DOHH2 (cell line): ENCODE measurements at regions not wholly inside any gene's neighbourhood (a gene's known extent, or its start where the extent isn't known, plus 50 kb on each side); places are given as distances from the start of the nearest gene placed in this dataset.

Experiments used
- H3F3A ChIP-seq: fragments of 200-600 bp; sonication (generic), shearing (Covaris generic); 2 replicates; pipeline ENCODE4 v1.6.0; 2016; ENCODE audit warnings: antibody characterized with exemption, mild to moderate bottlenecking; ENCODE audit not compliant: control insufficient read depth, insufficient read depth
- H3K27ac ChIP-seq: fragments of 200-600 bp; sonication (generic); 2 replicates; pipeline ENCODE4 v1.5.1; 2014; ENCODE audit warnings: low read depth, mild to moderate bottlenecking, low read length, moderate library complexity
- H3K27me3 ChIP-seq: fragments of 200-600 bp; sonication (generic); 2 replicates; pipeline ENCODE4 v1.6.1; 2014; ENCODE audit warnings: mild to moderate bottlenecking, low read length, mixed read lengths; ENCODE audit not compliant: control insufficient read depth
- H3K36me3 ChIP-seq: fragments of 200-600 bp; sonication (generic); 2 replicates; pipeline ENCODE4 v1.6.1; 2014; ENCODE audit warnings: mild to moderate bottlenecking, low read length, moderate library complexity, mixed read lengths; ENCODE audit not compliant: control insufficient read depth
- H3K4me1 ChIP-seq: fragments of 200-600 bp; sonication (generic); 2 replicates; pipeline ENCODE4 v1.6.1; 2014; ENCODE audit warnings: mild to moderate bottlenecking, low read length, mixed read lengths; ENCODE audit not compliant: control insufficient read depth
- H3K4me2 ChIP-seq: fragments of 200-600 bp; sonication (generic); 2 replicates; pipeline ENCODE4 v1.6.0; 2014; ENCODE audit warnings: mild to moderate bottlenecking, low read length, moderate library complexity
- H3K4me3 ChIP-seq: fragments of 200-600 bp; sonication (generic); 2 replicates; pipeline ENCODE4 v1.5.1; 2014; ENCODE audit warnings: mild to moderate bottlenecking, low read length, mixed read lengths
- H3K79me2 ChIP-seq: fragments of 200-600 bp; sonication (generic); 2 replicates; pipeline ENCODE4 v1.6.1; 2014; ENCODE audit warnings: mild to moderate bottlenecking, low read length, mixed read lengths; ENCODE audit not compliant: control insufficient read depth
- H3K9me2 ChIP-seq: fragments of 200-600 bp; sonication (generic); replicated peaks from 2 replicates; pipeline ENCODE4 v1.6.1; 2014; ENCODE audit warnings: mild to moderate bottlenecking, low read length, mixed read lengths; ENCODE audit not compliant: control insufficient read depth
- H3K9me3 ChIP-seq: fragments of 200-600 bp; sonication (generic); 2 replicates; pipeline ENCODE4 v1.6.1; 2014; ENCODE audit warnings: antibody characterized with exemption, low read length, mixed read lengths; ENCODE audit not compliant: control insufficient read depth, insufficient read depth
- H4K20me1 ChIP-seq: fragments of 200-600 bp; sonication (generic); 2 replicates; pipeline ENCODE4 v1.6.0; 2014; ENCODE audit warnings: low read depth, mild to moderate bottlenecking, antibody characterized with exemption, low read length, moderate library complexity; ENCODE audit not compliant: control insufficient read depth, insufficient read depth
- CTCF ChIP-seq: fragments of 200-600 bp; sonication (generic); IDR thresholded peaks from one replicate; pipeline ENCODE4 v1.5.1; 2014; ENCODE audit warnings: antibody characterized with exemption, mild to moderate bottlenecking, low read depth, low read length; ENCODE audit not compliant: poor library complexity, severe bottlenecking
- EZH2phosphoT487 ChIP-seq: fragments of 200-600 bp; sonication (generic); IDR thresholded peaks from 2 replicates; pipeline ENCODE4 v1.6.1; 2017; ENCODE audit warnings: borderline replicate concordance, mild to moderate bottlenecking, antibody characterized with exemption, low read length, moderate library complexity, mixed read lengths

- Histone ChIP-seq H3K4me2 (no peak overlapping the region), H3K79me2 (no peaks in the 10 kb centered on the region), H3K4me3 (no peak overlapping the region), H3F3A (no peaks in the 10 kb centered on the region), H3K36me3 (no peaks in the 10 kb centered on the region), H4K20me1 (no peaks in the 10 kb centered on the region), H3K9me3 (no peaks in the 10 kb centered on the region), H3K4me1 (no peaks in the 10 kb centered on the region), H3K27ac (no peak overlapping the region), H3K27me3 (no peaks in the 10 kb centered on the region), H3K9me2 (no peaks in the 10 kb centered on the region)
- TF ChIP-seq EZH2phosphoT487, result no peak
- TF ChIP-seq CTCF, result no peak
These were observed 309.5 kb downstream of the C11orf87 start for GRCh38 chr11:109731451-109731850.

GRCh38 chr11:109733245-109733644 is 311.3 kb downstream of the C11orf87 start:
- H3K9me2 ChIP-seq, result no peaks in the 10 kb centered on the region

GRCh38 chr11:109734566-109734965 is 312.6 kb downstream of the C11orf87 start:
- H3K27ac ChIP-seq, result no peak overlapping the region
- H3F3A ChIP-seq, result no peaks in the 10 kb centered on the region
- no peaks in the 10 kb centered on the region for H3K9me3 ChIP-seq
- TF ChIP-seq CTCF (no peak), EZH2phosphoT487 (no peak)
- H3K36me3 ChIP-seq, result no peaks in the 10 kb centered on the region
- no peaks in the 10 kb centered on the region for H4K20me1 ChIP-seq
- no peaks in the 10 kb centered on the region for H3K4me1 ChIP-seq
- no peaks in the 10 kb centered on the region for H3K79me2 ChIP-seq
- no peaks in the 10 kb centered on the region for H3K27me3 ChIP-seq
- H3K4me3 ChIP-seq, result no peak overlapping the region
- H3K9me2 ChIP-seq, result no peaks in the 10 kb centered on the region
- no peak overlapping the region for H3K4me2 ChIP-seq

More at GRCh38 chr11:109733245-109733644, 311.3 kb downstream of the C11orf87 start:
- no peaks in the 10 kb centered on the region for H3K79me2 ChIP-seq
- H4K20me1 ChIP-seq, result no peaks in the 10 kb centered on the region
- H3K4me2 ChIP-seq, result no peak overlapping the region
- no peak overlapping the region for H3K27ac ChIP-seq
- H3K36me3 ChIP-seq, result no peaks in the 10 kb centered on the region
- no peak for TF ChIP-seq CTCF
- TF ChIP-seq EZH2phosphoT487, result no peak
- no peaks in the 10 kb centered on the region for H3K4me1 ChIP-seq
- H3K27me3 ChIP-seq, result no peaks in the 10 kb centered on the region
- H3K9me3 ChIP-seq, result no peaks in the 10 kb centered on the region
- no peak overlapping the region for H3K4me3 ChIP-seq
- H3F3A ChIP-seq, result no peaks in the 10 kb centered on the region

GRCh38 chr11:109735128-109735527 is 313.1 kb downstream of the C11orf87 start:
- H3K4me1 ChIP-seq, result no peaks in the 10 kb centered on the region
- no peaks in the 10 kb centered on the region for H3K79me2 ChIP-seq
- H3K4me3 ChIP-seq, result no peak overlapping the region
- H3K4me2 ChIP-seq, result no peak overlapping the region
- no peaks in the 10 kb centered on the region for H3K36me3 ChIP-seq
- no peaks in the 10 kb centered on the region for H4K20me1 ChIP-seq
- no peak for TF ChIP-seq CTCF
- no peak for TF ChIP-seq EZH2phosphoT487
- no peak overlapping the region for H3K27ac ChIP-seq
- H3F3A ChIP-seq, result no peaks in the 10 kb centered on the region
- H3K9me3 ChIP-seq, result no peaks in the 10 kb centered on the region
- no peaks in the 10 kb centered on the region for H3K27me3 ChIP-seq
- no peaks in the 10 kb centered on the region for H3K9me2 ChIP-seq
